ENCODE measurements at regions not wholly inside any gene's neighbourhood (a gene's known extent, or its start where the extent isn't known, plus 50 kb on each side); places are given as distances from the start of the nearest gene placed in this dataset.

- Histone ChIP-seq H3K36me3 (ENCODE audit: control insufficient read depth, insufficient read depth, low read length) (no peaks in the 10 kb centered on the region), H4K20me1 (ENCODE audit: control insufficient read depth, extremely low read depth, insufficient read depth, low read length) (no peaks in the 10 kb centered on the region), H3K79me2 (ENCODE audit: control insufficient read depth, insufficient read depth, low read length) (no peaks in the 10 kb centered on the region), H3K9ac (ENCODE audit: insufficient read depth, low read length) (no peak overlapping the region), H3K27me3 (ENCODE audit: control insufficient read depth, insufficient read depth, low read length) (no peaks in the 10 kb centered on the region), H2AFZ (ENCODE audit: low read length) (no peak overlapping the region), H3K4me1 (ENCODE audit: control insufficient read depth, extremely low read depth, insufficient read depth, low read length) (no peaks in the 10 kb centered on the region), H3K9me3 (ENCODE audit: control insufficient read depth, insufficient read depth, low read depth, low read length) (no peaks in the 10 kb centered on the region), H3K27ac (ENCODE audit: insufficient read depth, low read length) (no peak overlapping the region), H3K4me2 (ENCODE audit: extremely low read depth, insufficient read depth, low read length) (no peak overlapping the region), H3K4me3 (replicated peaks in 1 of 4; ENCODE audit: control extremely low read depth in 1 of 4, insufficient read depth in 1 of 4, low read depth in 3 of 4, low read length in 4 of 4) (no peak overlapping the region)
- TF ChIP-seq CTCF (conservative IDR thresholded peaks at IDR 0.05 in 1 of 2, IDR thresholded peaks at IDR 0.05 in 1 of 2; ENCODE audit: low read depth in 1 of 2, low read length in 2 of 2) (no peak), EZH2 (IDR thresholded peaks at IDR 0.05; ENCODE audit: low read length, missing control alignments) (no peak)
- DNase-seq (ENCODE audit: low read depth in 2 of 2) = no peak
These were observed 166.7 kb downstream of the FAT4 start for GRCh38 chr4:125481334-125482045.

DNA sequence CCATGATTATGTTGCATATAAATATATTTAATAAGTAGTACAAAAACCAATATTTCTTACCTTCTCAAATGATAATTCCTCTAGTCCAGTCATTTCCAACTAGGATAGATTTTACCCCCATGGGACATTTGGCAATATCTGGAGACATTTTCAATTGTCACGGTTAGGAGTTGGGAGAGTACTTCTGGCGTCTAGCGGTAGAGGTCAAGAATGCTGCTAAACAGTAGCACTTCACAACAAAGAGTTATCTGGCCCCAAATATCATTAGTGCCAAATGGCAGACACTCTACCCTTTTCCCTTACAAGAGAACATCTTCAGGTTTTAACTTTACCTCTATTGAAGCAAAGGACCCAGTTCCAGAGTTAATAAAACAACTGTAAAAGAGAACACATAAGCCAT is 168.1 kb downstream of the FAT4 start:
- Histone ChIP-seq H3K36me3 (ENCODE audit: control insufficient read depth, insufficient read depth, low read length) (no peaks in the 10 kb centered on the region), H4K20me1 (ENCODE audit: control insufficient read depth, extremely low read depth, insufficient read depth, low read length) (no peaks in the 10 kb centered on the region), H3K9me3 (ENCODE audit: control insufficient read depth, insufficient read depth, low read depth, low read length) (no peaks in the 10 kb centered on the region), H3K4me1 (ENCODE audit: control insufficient read depth, extremely low read depth, insufficient read depth, low read length) (no peaks in the 10 kb centered on the region), H3K9ac (ENCODE audit: insufficient read depth, low read length) (no peak overlapping the region), H3K79me2 (ENCODE audit: control insufficient read depth, insufficient read depth, low read length) (no peaks in the 10 kb centered on the region), H3K27me3 (ENCODE audit: control insufficient read depth, insufficient read depth, low read length) (no peaks in the 10 kb centered on the region), H2AFZ (ENCODE audit: low read length) (no peak overlapping the region), H3K4me2 (ENCODE audit: extremely low read depth, insufficient read depth, low read length) (no peak overlapping the region), H3K27ac (ENCODE audit: insufficient read depth, low read length) (no peak overlapping the region), H3K4me3 (replicated peaks in 1 of 4; ENCODE audit: control extremely low read depth in 1 of 4, insufficient read depth in 1 of 4, low read depth in 3 of 4, low read length in 4 of 4) (no peak overlapping the region)
- DNase-seq (ENCODE audit: low read depth in 2 of 2) = no peak
- TF ChIP-seq CTCF (conservative IDR thresholded peaks at IDR 0.05 in 1 of 2, IDR thresholded peaks at IDR 0.05 in 1 of 2; ENCODE audit: low read depth in 1 of 2, low read length in 2 of 2) = no peak
- no peak for TF ChIP-seq EZH2 (IDR thresholded peaks at IDR 0.05; ENCODE audit: low read length, missing control alignments)

DNA sequence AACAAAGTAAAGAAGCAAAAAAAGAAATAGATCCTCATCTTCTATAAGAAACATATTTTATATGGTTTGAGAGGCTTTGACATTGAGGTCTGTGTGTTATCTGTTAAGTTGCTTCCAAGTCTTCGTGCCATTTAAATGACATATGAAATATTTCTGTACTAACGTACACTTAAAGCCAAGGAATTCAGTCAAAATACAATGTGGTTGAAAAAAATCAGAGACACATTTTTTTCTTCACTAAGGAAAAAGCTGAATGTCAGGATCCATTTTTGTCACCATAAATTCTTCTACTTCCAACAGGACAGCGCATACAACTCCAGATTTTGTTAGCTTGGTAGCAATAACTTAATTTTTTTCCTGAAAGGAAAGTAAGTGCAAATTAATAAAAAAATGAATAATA is 168.5 kb downstream of the FAT4 start:
- Histone ChIP-seq H3K4me2 (ENCODE audit: extremely low read depth, insufficient read depth, low read length) (no peak overlapping the region), H3K9ac (ENCODE audit: insufficient read depth, low read length) (no peak overlapping the region), H3K4me3 (replicated peaks in 1 of 4; ENCODE audit: control extremely low read depth in 1 of 4, insufficient read depth in 1 of 4, low read depth in 3 of 4, low read length in 4 of 4) (no peak overlapping the region), H3K4me1 (ENCODE audit: control insufficient read depth, extremely low read depth, insufficient read depth, low read length) (no peaks in the 10 kb centered on the region), H3K36me3 (ENCODE audit: control insufficient read depth, insufficient read depth, low read length) (no peaks in the 10 kb centered on the region), H3K9me3 (ENCODE audit: control insufficient read depth, insufficient read depth, low read depth, low read length) (no peaks in the 10 kb centered on the region), H3K27me3 (ENCODE audit: control insufficient read depth, insufficient read depth, low read length) (no peaks in the 10 kb centered on the region), H4K20me1 (ENCODE audit: control insufficient read depth, extremely low read depth, insufficient read depth, low read length) (no peaks in the 10 kb centered on the region), H3K27ac (ENCODE audit: insufficient read depth, low read length) (no peak overlapping the region), H2AFZ (ENCODE audit: low read length) (no peak overlapping the region), H3K79me2 (ENCODE audit: control insufficient read depth, insufficient read depth, low read length) (no peaks in the 10 kb centered on the region)
- TF ChIP-seq EZH2 (IDR thresholded peaks at IDR 0.05; ENCODE audit: low read length, missing control alignments) = no peak
- no peak for TF ChIP-seq CTCF (conservative IDR thresholded peaks at IDR 0.05 in 1 of 2, IDR thresholded peaks at IDR 0.05 in 1 of 2; ENCODE audit: low read depth in 1 of 2, low read length in 2 of 2)
- peak in 1 of 2 donors; percentile 27 for DNase-seq (ENCODE audit: low read depth in 2 of 2)

Measured in fibroblast of lung (primary cell).